ENCODE measurements at regions not wholly inside any gene's neighbourhood (a gene's known extent, or its start where the extent isn't known, plus 50 kb on each side); places are given as distances from the start of the nearest gene placed in this dataset.

- TF ChIP-seq POLR2AphosphoS5 (IDR thresholded peaks at IDR 0.05; ENCODE audit: low read depth, low read length) = no peak
- no peak for TF ChIP-seq POLR2A (IDR thresholded peaks at IDR 0.05; ENCODE audit: low read depth, low read length)
Measured at GRCh38 chr4:132284910-132285426, 864.1 kb upstream of the PCDH10 start.

Data from GM12891 (cell line).